HG02763 (cell line): ENCODE measurements at regions not wholly inside any gene's neighbourhood (a gene's known extent, or its start where the extent isn't known, plus 50 kb on each side); places are given as distances from the start of the nearest gene placed in this dataset.
"Not testable (repeated sequence)": the region's sequence is repeated elsewhere in the genome, so short reads cannot be mapped to it uniquely, and the experiment has no call there.

Experiments
- ATAC-seq: cut with Tn5 transposase; IDR thresholded peaks from one replicate; pipeline ENCODE4 v1.9.1; 2021; ENCODE audit warnings: mild to moderate bottlenecking, moderate library complexity; ENCODE audit not compliant: unreplicated experiment

DNA sequence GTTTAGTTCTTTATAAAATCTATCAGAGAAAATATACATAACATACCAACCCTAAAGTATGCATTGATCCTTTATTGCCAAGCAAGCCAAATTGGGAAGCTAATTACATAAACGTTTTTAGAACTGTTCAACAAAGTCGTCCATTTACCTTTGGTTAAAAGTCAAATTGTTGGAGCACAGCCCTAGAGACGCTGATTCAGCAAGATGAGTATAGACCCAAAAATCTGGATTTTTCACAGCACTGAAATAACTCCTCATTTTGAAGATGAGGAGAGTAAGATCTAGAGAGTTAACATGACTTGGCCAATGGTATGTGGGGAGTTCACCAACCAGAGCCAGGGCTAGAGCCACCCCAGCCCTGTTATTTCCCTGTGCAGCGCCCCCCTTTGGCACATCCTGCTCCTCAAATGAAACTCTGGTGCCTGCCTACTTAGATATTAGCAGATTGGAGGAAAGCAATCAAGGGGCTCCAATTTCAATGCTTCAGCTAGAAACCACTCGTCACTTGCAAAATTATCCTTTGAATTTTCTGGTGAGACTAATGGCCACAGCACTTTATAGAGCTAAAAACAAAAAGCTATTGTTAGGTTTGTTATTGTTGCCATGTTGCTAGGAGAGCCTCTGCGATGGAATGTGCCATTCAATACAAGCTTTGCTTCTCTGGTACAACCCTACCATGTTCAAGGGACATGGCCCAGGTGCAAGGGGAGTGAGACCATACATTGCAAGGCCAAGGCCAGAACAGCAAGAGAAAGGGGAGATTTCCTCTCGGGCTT is 132.6 kb upstream of the ZEB1 start:
- no peak for ATAC-seq

DNA sequence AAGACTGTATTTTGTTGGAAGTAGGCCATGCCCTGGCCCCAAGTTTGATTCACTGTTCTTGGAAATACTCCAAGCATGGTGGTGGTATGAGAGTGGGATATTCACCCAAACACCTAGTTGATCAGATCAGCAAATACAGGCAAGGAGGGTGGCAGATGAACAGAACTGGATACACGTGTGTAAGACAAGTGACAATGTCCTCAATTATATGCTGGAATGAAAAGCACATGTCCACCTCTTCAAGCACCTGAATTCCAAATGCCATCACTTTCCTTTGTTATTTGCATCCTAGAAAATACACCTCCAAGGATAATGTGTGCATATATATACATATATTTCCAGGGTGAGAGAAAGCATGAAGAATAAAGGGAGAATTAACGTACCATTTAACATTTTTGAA is 131.8 kb upstream of the ZEB1 start:
- ATAC-seq, result no peak

DNA sequence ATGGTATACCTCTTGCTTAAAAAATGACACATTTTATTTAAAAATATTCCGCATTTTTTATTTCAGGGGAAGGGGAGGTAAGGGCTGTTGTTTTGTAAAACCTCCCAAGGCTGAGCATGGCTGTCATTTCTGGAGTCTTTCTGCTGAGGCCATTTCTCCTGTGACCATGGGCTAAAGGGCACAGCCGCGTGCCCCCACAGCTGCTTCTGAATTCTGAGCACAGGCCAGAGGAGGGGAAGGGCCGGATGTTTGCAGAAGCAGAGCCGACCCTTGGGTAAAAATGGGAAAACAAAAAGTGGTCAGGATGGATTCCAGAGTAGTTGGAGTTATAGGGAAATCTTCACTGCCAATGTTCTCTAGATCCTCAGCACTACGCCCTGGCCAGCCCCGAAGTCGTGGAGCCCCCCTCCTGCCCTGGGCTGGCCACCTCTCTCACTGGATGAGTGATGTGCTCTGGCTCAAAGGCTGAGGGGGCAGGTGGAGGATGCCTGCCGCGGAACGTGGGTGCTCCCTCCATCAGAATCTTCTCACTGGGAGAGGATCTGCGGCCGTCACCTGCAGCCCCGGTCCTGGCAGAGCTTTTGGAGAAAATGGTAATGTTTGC is 131.3 kb upstream of the ZEB1 start:
- ATAC-seq, result no peak

DNA sequence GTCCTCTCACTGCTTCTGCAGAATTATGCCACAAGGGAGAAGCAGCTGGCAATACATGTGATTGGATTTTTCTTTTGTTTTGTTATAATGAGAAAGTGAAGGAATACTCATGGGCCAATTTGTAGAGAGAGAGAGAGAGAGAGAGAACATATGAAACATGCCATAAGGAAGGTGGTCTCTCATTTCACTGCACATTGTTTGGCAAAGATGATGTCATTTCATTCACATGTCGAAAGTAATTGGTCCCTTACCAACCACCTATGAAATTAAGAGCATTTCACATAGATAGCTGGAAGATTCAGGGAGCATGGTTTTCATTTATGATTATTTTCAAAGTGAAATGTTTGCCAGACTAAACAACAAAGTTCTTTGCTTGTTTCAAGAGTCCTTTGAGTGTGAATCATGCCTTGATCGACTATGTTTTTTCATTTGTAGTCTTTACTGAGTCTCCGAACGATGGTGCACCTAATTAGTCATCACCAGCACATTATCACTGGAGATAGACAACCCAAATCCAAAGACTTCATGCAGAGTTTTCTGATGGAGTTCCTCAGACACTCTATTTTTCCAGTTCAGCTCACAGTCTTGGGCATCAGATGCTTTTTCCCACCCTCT is 130.1 kb upstream of the ZEB1 start:
- ATAC-seq, result no peak

DNA sequence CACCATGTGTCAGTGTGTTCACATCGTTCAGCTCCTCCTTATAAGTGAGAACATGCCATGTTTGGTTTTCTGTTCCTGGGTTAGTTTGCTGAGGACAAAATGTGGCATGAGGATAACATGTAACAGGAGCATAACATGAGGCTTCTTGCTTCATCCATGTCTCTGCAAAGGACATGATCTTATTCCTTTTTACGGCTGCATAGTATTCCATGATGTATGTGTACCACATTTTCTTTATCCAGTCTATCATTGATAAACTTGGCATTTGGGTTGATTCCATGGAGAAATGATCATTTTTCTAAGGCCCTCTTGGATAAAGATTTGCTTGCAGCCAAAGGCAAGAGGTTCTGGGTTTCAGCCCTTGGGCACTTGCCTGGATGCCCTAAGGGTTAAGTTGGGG is 128.5 kb upstream of the ZEB1 start:
- ATAC-seq, result no peak

DNA sequence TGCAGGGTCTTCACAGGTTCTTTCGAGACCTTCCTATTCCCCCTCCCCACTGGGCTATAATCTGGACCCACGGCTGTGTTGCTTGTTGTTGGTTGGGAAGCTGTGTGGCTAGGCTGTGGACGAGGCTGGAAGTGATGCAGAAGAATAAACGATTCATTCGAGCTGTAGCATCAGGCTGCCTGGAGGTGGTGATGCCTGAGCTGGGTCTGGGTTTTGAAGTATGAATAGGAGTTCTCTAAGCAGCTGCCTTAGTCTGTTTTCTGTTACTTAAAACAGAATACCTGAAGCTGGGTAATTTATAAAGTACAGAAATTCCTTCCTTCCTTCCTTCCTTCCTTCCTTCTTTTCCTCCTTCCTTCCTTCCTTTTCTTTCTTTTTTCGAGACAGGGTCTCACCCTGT is 126.5 kb upstream of the ZEB1 start:
- no peak for ATAC-seq

DNA sequence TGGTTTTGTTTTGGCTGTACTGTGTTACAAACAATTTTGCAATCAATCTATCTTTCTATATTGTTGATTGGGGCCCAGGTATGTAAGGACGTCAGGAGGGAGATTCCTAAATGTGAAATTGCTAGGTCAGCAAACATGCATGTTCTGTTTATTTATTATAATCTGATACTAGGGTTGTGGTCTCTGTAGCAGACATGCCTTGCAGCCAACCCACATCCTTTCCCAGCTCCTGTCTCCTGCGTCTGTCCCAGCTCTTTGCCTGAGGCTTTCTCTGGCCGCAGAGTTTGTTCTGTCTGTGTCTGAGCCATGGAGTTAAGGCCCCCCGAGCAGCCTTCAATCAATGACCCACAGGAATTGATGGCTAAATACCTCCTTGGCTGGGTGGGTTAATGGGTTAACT is 124.0 kb upstream of the ZEB1 start:
- ATAC-seq, result no peak

DNA sequence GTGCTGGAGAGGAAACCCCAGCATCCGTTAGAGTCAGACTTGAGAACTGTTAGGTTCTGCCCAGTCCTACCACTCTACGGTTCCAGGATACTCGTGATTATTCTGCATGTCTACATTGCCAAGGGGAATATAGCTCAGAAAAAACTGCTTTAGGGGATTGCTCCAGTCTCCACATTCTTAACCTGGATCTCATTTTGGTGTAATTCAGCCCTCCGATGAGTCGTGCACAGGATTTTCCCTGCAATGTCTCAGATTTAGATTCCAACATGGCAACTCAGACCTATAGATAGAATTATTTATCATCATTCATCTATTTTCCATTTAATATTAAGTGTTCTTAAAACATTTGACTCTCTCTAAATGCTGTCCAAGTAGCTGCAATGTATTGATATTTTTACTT is 121.1 kb upstream of the ZEB1 start:
- no peak for ATAC-seq

DNA sequence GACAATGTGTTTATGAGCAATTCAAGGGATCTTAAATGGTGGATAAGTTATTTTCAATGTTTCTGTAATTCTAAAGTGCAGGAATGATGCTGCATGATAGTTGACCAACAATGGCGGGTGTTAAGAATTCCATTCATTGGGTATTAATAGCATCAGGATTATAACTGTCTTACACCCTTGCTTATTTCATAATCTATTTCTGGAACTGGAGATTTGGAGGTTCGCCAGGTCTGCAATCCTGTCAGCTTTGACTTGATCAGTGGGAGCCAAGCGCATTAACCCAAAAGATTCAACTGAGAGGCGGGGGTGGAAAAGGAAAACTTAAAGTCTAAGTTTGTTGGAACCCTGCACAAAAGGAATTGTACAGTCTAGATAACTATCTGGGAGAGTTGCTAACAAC is 114.9 kb upstream of the ZEB1 start:
- no peak for ATAC-seq

DNA sequence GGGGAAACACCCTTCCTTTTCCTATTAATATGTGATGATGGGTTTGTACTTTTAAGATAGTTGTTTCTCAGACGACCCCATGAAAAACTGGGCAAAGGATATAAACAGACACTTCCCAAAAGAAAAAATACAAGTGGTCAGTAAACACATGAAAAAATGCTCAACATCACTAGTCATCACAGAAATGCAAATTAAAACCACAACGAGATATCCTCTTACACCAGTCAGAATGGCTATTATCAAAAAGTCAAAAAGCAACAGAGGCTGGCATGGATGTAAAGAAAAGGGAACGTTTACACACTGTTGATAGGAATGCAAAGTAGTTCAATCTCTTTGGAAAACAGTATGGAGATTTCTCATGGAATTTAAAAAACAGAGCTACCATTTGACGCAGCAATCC is 111.4 kb upstream of the ZEB1 start:
- no peak for ATAC-seq

DNA sequence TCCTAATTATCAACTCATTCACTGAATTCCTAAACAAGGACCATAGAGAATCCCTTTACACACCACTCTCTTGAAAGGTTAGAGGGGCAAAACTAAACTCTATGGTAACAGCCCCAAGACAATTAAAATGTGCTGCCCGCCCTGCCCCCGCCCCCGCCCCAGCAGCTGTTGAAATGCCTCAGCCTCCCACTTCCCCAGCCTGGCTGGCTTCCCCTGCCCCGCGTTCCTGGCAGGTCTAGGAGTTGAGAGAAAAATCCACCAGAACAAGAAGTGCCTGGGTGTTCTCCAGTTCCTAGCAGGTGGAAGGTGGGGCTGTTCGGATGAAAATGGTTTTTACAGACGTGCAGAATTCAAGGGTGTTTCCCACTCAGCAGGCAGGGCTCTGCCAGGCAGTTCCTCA is 109.5 kb upstream of the ZEB1 start:
- no peak for ATAC-seq

DNA sequence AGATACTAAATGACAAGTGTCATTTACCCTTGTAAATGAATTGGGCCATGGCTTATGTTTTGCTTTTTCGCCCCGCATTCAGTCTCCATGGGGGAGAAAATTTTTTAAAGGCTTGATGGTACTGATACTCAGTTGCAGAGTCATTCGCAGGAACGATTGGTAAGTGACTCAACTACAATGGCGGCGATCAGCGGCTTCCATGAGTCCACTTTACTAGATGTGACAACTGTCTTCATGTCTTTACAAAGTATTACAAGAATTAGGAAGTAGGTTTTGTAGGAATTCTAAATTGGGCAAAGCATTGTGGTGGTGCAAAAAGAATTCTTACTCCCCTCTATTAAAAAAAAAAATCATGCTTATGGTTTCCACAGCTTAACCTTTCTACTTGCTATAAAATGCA is 108.8 kb upstream of the ZEB1 start:
- ATAC-seq, result no peak

DNA sequence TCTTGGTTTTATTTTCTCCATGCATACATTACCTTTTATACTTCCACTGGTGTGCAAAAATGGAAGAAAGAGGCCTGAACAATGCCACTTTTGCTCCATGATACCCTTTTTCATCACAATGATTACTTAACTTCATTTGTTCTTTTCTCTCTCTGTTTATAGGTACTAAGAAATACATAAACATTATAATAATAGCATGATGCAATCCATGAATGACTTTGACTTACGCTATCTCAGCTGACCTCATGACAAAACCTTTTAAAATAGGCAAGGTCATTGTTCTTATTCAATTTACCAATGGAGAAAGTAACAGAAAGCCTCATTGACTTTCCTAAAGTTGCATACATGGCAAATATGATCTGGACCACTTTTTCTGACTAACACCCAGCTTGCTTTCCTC is 105.1 kb upstream of the ZEB1 start:
- ATAC-seq, result no peak

DNA sequence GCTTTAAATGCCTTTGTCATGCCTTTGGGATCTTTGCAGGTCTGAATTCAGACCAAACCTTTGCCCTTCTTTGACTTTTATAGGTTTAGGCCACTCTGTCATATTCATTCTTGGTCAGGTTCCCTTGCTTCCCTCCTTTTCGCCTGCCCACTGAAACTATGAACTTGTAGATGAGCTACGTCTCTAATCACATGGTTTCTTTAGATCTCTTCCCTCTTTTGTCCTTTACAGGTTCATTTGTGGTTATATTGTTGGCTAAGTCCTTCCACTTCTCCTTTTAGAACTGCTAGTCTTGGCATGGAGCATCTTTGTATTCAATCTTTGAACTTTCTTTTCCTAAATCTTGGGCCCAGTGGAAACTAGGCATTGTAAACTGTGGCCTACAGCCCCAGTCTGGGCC is 104.0 kb upstream of the ZEB1 start:
- no peak for ATAC-seq

DNA sequence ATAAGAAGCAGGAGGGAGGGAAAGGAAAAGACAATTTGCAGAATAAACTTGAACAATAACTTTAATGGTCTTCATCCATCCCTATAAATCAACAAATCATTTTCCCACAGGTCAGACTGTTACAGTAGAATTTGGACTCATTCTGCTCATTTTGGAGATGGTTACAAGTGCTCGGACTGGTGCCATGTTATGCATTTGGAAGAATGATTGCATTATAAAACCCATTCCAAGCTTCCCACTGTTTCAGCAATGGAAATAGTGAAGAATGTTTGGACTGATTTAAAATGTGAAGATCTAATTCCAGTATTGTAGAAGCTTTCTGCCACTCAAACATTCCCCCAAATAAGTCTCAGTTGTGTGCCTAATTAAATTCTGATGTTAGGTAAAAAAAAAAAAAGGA is 99.7 kb upstream of the ZEB1 start:
- ATAC-seq, result no peak

DNA sequence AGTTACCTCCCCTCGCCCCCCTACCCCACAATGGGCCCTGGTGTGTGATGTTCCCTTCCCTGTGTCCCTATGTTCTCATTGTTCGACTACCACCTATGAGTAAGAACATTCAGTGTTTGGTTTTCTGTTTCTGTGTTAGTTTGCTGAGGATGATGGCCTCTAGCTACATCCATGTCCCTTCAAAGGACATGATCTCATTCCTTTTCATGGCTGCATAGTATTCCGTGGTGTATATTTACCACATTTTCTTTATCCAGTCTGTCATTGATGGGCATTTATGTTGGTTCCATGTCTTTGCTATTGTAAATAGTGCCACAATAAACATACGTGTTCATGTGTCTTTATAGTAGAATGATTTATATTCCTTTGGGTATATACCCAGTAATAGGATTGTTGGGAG is 90.2 kb upstream of the ZEB1 start:
- ATAC-seq, result not testable (repeated sequence)

DNA sequence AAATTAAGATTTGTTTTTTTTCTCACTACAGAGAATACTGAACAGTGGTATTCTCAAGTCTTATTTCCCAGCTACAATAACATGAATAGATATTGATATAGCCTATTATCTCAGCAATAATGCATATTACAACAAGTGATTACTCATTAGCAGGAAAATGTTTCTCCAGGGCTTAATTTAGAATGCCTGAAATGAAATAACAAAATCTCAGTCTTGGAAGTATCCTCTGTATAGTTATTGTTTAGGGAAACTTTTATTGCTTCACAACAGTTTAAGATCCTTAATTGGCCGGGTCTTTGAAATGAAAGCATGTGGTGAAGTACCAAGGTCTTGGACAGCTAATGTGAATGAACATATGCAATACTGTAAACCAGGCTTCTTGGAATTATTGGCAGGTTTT is 79.1 kb upstream of the ZEB1 start:
- ATAC-seq, result no peak

DNA sequence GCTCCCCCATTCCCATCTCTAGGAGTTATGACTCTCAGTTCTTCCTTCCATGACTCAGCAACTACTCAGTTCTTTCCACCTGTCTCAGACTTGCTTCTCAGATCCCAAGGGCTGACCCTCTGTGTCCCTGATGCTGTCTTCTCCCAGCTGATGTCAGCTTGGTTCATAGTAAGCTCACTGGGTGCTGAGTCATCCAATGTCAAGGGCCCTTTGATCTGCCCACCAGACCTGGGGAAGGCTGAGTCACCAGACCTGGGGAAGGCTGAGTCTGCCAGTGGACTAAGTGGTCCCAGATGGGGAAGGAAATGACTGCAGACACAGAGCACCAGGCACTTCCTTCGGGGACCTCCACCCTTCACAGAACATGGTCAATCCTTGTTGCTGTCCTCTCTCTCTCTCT is 76.1 kb upstream of the ZEB1 start:
- no peak for ATAC-seq

DNA sequence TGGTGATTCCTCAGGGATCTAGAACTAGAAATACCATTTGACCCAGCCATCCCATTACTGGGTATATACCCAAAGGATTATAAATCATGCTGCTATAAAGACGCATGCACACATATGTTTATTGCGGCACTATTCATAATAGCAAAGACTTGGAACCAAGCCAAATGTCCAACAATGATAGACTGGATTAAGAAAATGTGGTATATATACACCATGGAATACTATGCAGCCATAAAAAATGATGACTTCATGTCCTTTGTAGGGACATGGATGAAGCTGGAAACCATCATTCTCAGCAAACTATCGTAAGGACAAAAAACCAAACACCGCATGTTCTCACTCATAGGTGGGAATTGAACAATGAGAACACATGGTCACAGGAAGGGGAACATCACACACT is 67.9 kb upstream of the ZEB1 start:
- not testable (repeated sequence) for ATAC-seq

DNA sequence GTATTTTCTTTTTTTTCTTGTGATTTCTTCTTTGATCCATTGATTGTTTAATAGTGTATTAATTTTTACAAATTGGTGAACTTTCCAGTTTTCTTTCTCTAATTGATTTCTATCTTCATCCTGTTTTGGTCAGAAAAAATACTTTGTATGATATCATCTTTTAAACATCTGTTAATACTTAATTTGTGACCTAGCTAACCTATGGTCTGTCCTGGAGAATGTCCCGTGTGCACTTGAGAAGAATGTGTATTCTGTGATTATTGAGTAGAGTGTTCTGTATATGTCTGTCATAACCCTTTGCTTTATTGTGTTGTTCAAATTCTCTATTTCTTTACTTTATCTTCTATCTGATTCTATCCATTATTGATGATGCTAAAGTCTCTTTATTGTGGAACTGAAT is 65.8 kb upstream of the ZEB1 start:
- no peak for ATAC-seq

DNA sequence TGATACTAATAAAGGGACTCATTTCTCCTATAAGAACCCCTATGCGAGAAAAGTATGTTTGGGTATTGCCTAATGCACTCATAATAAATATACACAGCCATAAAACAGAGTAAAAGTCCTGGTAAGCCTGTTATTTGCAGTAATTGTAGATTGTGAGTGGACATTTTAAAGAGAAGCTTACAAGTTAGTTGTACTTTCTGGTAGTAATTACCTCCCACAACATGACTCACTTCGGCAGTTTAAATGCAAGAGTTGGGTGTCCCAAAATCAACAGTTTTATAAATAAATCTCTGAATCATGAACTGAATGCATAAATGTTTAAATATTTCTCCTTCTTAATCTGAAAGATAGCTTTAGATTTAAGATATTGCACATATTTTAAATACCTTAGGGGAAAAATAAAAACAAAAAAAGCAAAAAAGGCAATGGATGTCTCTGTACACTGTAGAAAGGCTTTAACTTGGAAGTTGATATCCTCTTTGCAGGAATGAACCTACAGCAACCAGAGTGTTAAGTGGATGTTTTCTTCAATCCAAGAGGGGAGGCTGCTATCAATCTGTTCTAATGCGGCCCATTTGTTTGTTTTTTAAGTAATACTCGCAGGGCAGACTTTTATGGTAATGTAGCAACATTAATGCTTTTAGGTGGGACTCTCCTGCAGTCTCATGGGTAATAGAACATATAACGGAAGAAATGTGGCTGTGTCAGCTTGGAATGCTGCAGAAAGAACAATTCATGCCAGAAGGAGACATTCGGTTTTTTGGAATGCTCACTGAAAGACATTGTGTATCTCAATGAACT is 57.3 kb upstream of the ZEB1 start:
- ATAC-seq, result no peak

DNA sequence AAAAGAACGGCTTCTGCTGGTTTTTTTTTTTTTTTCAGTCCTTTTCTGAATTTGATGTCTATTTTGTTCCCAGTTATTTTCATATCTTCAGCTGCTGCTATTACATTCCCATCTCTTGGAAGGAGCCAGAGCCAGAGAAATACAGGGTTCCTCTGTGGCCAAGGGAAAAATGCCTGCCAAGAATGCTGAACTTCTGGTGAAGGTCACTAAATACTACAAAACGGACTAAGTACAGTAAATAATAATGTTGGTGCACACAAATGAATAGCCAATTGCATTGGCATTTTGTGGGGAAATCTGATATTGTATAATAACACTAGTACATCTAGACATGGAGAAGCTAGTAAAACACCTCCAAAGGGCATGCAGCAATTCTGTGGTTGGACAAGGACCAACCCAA is 56.3 kb upstream of the ZEB1 start:
- ATAC-seq, result no peak
